ENCODE measurements at regions not wholly inside any gene's neighbourhood (a gene's known extent, or its start where the extent isn't known, plus 50 kb on each side); places are given as distances from the start of the nearest gene placed in this dataset.
A peak's percentile ranks its signal among the peaks of the same experiment; 100 is the strongest.

GRCh38 chr20:40941133-40941610, 87.5 kb upstream of the TOP1 start:
- no peak overlapping the region for H3K27ac ChIP-seq
- TF ChIP-seq CTCF (IDR thresholded peaks at IDR 0.05), result no peak

DNA sequence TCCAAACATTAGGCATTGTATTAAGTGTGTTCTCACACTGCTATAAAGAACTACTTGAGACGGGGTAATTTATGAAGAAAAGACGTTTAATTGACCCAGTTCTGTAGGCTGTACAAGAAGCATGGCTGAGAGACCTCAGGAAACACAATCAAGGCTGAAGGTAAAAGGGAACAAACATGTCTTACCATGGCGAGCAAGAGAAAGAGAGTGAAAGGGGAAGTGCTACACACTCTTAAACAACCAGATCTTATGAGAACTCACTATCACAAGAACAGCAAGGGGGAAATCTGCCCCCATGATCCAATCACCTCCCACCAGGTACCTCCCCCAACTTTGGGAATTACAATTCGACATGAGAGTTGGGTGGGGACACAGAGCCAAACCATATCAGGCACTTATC, 86.6 kb upstream of the TOP1 start:
- Histone ChIP-seq H3K27ac (no peak overlapping the region), H3K4me3 (no peak overlapping the region)
- DNase-seq (ENCODE audit: low spot score), result no peak
- TF ChIP-seq CTCF (IDR thresholded peaks at IDR 0.05), result no peak

More at GRCh38 chr20:40941133-40941610, 87.5 kb upstream of the TOP1 start:
- no peak for DNase-seq (ENCODE audit: low spot score)
- H3K4me3 ChIP-seq, result no peak overlapping the region

GRCh38 chr20:40942775-40943174, 85.8 kb upstream of the TOP1 start:
- DNase-seq (ENCODE audit: low spot score), result no peak
- H3K4me3 ChIP-seq, result no peak overlapping the region
- H3K27ac ChIP-seq, result no peak overlapping the region
- TF ChIP-seq CTCF (IDR thresholded peaks at IDR 0.05), result no peak

- TF ChIP-seq CTCF (IDR thresholded peaks at IDR 0.05), result no peak
- H3K27ac ChIP-seq, result no peak overlapping the region
- DNase-seq (ENCODE audit: low spot score), result no peak
Measured at GRCh38 chr20:40943591-40943990, 85.0 kb upstream of the TOP1 start.

DNA sequence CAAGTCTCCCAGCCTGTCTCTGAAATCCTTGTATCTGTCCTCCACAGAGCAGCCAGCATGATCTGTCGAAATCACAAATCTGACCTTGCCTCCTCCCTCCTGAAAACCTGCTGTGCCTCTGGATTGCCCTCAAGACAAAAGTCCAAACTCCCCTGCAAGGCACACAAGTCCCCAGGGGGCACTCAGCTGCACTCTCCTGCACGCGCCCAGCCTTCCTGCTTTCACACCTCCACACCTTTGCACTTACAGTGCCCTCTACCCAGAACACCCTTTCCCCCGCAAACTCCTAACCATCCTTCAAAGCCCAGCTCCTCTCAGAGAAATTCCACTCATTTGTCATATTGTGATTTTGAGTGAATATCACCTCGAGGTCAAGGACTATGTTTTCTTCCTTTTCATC, 83.4 kb upstream of the TOP1 start:
- Histone ChIP-seq H3K27ac (no peak overlapping the region), H3K4me3 (no peak overlapping the region)
- no peak for TF ChIP-seq CTCF (IDR thresholded peaks at IDR 0.05)
- no peak for DNase-seq (ENCODE audit: low spot score)

More at GRCh38 chr20:40943591-40943990, 85.0 kb upstream of the TOP1 start:
- no peak overlapping the region for H3K4me3 ChIP-seq

DNA sequence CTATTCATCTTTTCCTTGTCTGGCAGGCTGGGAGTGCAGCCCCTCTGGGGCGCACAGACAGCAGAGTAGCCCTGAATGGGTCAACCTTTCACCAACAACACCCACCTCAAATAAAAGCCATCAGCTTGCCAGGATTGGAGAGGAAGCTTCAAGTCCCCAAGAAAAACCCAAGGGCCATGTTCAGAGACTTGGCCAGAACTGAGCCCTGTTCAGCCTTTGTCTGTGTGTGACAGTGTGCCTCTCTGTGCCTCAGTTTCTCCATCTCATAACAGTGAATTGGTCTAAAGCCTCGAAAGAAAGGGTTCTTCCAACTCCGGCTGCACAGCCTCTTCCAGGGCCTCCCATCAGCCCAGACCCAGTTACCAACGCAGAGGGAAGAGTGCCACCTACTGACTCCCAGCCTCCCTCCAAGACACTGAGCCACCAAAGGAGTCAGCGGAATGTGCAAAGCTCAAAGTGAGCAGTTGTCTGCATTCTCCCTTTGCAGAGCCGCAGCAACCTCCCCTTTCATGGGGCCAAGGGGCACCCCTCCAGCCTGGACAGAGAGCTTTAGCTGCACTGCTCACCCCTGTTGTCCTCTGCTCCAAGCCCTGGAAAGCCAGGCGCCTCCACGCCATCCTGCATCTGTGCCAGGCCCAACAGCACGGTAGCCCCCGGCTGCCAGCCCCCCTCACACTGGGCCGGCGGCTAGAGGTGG, 82.7 kb upstream of the TOP1 start:
- Histone ChIP-seq H3K4me3 (no peak overlapping the region), H3K27ac (no peak overlapping the region)
- TF ChIP-seq CTCF (IDR thresholded peaks at IDR 0.05), result peak; percentile 70
- DNase-seq (ENCODE audit: low spot score), result no peak

DNA sequence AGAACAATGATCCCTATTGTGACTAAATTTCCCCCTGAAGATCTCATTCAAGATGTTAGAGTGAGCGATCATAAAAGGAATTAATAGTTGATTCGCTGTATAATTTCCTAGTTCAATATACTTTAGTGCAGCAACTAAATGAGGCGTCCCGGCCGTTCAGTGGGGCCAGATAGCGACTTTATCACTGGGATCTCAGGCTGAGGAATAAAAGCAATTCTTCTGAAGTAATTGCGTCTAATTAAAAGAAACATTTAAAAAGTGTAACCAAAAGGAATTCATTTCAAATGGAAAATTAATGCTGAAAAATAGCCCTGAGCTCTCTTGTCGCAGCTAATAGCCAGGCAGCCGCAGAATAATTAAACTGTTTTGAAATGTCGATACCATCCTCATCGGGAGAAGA, 82.2 kb upstream of the TOP1 start:
- Histone ChIP-seq H3K4me3 (no peak overlapping the region), H3K27ac (no peak overlapping the region)
- DNase-seq (ENCODE audit: low spot score), result no peak
- TF ChIP-seq CTCF (IDR thresholded peaks at IDR 0.05), result no peak
